ENCODE measurements at regions not wholly inside any gene's neighbourhood (a gene's known extent, or its start where the extent isn't known, plus 50 kb on each side); places are given as distances from the start of the nearest gene placed in this dataset.

- TF ChIP-seq POLR2A (IDR thresholded peaks at IDR 0.05), result no peak
- TF ChIP-seq CTCF (IDR thresholded peaks at IDR 0.05), result no peak
- H3K4me3 ChIP-seq, result no peak overlapping the region
- no peak overlapping the region for H3K27ac ChIP-seq
- H3K27me3 ChIP-seq, result no peaks in the 10 kb centered on the region
- no peaks in the 10 kb centered on the region for H3K9me3 ChIP-seq
- intact Hi-C loops (cut with DNase I; ENCODE audit: low total_unique reads), result no loop called here
- no peaks in the 10 kb centered on the region for H3K4me1 ChIP-seq
- no peak for DNase-seq
- no peaks in the 10 kb centered on the region for H3K36me3 ChIP-seq (ENCODE audit: low read depth, missing control alignments)
- 85 to 86% methylated on average over 10 to 11 of the region's 11 CpGs for WGBS, 2 donors
Measured at GRCh38 chr10:131587976-131588680, 276.6 kb upstream of the TCERG1L start.

DNA sequence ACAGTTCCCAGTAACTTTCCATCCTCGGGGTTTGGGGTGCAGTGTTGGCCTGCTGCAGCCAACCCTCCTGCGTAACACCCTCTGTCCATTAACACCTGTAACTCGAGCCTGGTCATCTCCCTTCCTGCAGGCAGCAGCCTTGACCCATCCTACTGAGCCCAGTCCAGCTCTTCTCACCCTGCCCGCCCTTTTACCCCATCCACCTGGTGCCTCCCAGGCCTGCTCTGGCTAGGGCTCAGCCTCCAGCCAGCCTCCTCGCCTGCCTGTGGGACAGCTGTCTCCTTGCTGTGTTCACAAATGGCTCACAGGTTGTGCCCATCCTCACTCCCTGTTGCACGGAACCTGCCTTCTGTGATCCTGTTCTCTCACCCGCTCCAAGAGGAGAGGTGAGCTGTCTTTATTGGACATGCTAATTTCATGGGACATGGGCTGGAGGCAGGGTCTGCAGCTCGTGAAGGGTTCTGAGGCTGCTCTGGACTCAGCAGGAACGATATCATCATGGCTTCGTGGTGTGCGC is 277.2 kb upstream of the TCERG1L start:
- TF ChIP-seq CTCF (IDR thresholded peaks at IDR 0.05) (no peak), POLR2A (IDR thresholded peaks at IDR 0.05) (no peak)
- DNase-seq, result no peak
- Histone ChIP-seq H3K4me1 (no peaks in the 10 kb centered on the region), H3K4me3 (no peak overlapping the region), H3K27me3 (no peaks in the 10 kb centered on the region), H3K36me3 (ENCODE audit: low read depth, missing control alignments) (no peaks in the 10 kb centered on the region), H3K27ac (no peak overlapping the region), H3K9me3 (no peaks in the 10 kb centered on the region)
- intact Hi-C loops (cut with DNase I; ENCODE audit: low total_unique reads), result no loop called here
- 72 to 91% methylated on average over 7 to 11 of the region's 11 CpGs for WGBS, 2 donors

DNA sequence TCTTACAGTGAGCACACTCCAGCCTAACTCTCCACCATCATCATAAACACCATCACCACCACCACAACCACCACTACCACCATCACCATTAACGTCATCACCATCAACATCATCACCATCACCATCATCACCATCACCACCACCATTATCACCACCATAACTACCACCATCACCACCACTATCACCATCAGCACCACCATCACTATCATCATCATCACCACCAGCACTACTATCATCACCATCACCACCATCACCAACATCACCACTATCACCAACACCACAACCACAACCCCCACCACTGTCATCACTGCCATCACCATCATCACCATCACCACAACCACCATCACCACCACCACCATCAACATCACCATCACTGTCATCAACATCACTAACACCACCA is 279.0 kb upstream of the TCERG1L start:
- intact Hi-C loops (cut with DNase I; ENCODE audit: low total_unique reads), result no loop called here
- Histone ChIP-seq H3K4me3 (no peak overlapping the region), H3K4me1 (no peaks in the 10 kb centered on the region), H3K36me3 (ENCODE audit: low read depth, missing control alignments) (no peaks in the 10 kb centered on the region), H3K9me3 (no peaks in the 10 kb centered on the region), H3K27ac (no peak overlapping the region), H3K27me3 (no peaks in the 10 kb centered on the region)
- WGBS, 2 donors, result 84 to 85% methylated on average over 1 of the region's 1 CpG
- no peak for DNase-seq
- no peak for TF ChIP-seq POLR2A (IDR thresholded peaks at IDR 0.05)
- no peak for TF ChIP-seq CTCF (IDR thresholded peaks at IDR 0.05)

DNA sequence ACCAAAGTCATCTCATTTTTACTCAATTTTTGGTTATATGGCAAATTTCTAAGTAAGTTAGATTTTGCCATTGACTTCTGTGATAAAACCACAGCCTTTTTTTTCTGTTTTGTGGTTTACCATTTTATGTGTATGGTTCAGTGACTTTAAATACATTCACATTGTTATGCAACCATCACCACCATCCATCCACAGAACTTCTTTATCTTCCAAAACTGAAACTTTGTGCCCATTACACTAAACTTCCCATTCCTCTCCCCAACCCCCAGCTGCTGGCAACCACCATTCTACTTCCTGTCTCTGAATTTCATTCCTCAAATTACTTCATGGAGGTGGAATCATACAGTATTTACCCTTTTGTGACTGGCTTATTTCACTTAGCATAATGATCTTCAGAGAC is 280.4 kb upstream of the TCERG1L start:
- intact Hi-C loops (cut with DNase I; ENCODE audit: low total_unique reads), result no loop called here
- H3K9me3 ChIP-seq, result no peaks in the 10 kb centered on the region
- H3K27me3 ChIP-seq, result no peaks in the 10 kb centered on the region
- no peaks in the 10 kb centered on the region for H3K36me3 ChIP-seq (ENCODE audit: low read depth, missing control alignments)
- no peak overlapping the region for H3K4me3 ChIP-seq
- H3K27ac ChIP-seq, result no peak overlapping the region
- TF ChIP-seq CTCF (IDR thresholded peaks at IDR 0.05), result no peak
- no peak for TF ChIP-seq POLR2A (IDR thresholded peaks at IDR 0.05)
- no peak for DNase-seq
- no peaks in the 10 kb centered on the region for H3K4me1 ChIP-seq

GRCh38 chr10:131609176-131609575 is 291.6 kb upstream of the PPP2R2D start:
- Histone ChIP-seq H3K4me1 (no peaks in the 10 kb centered on the region), H3K4me3 (no peak overlapping the region), H3K27ac (no peak overlapping the region), H3K36me3 (ENCODE audit: low read depth, missing control alignments) (no peaks in the 10 kb centered on the region), H3K9me3 (no peaks in the 10 kb centered on the region), H3K27me3 (no peaks in the 10 kb centered on the region)
- 66 to 78% methylated on average over 12 of the region's 12 CpGs for WGBS, 2 donors
- intact Hi-C loops (cut with DNase I; ENCODE audit: low total_unique reads), result no loop called here
- DNase-seq, result no peak
- TF ChIP-seq POLR2A (IDR thresholded peaks at IDR 0.05) (no peak), CTCF (IDR thresholded peaks at IDR 0.05) (no peak)

All from testis (tissue), 2 donors.